ENCODE measurements at regions not wholly inside any gene's neighbourhood (a gene's known extent, or its start where the extent isn't known, plus 50 kb on each side); places are given as distances from the start of the nearest gene placed in this dataset.
"Not testable (repeated sequence)": the region's sequence is repeated elsewhere in the genome, so short reads cannot be mapped to it uniquely, and the experiment has no call there.

- intact Hi-C loops (cut with DNase I); DNase-seq; ATAC-seq (ENCODE audit: poor library complexity): not testable (repeated sequence)
Measured at GRCh38 chr12:97897881-97898280, 435.3 kb downstream of the RMST start.

DNA sequence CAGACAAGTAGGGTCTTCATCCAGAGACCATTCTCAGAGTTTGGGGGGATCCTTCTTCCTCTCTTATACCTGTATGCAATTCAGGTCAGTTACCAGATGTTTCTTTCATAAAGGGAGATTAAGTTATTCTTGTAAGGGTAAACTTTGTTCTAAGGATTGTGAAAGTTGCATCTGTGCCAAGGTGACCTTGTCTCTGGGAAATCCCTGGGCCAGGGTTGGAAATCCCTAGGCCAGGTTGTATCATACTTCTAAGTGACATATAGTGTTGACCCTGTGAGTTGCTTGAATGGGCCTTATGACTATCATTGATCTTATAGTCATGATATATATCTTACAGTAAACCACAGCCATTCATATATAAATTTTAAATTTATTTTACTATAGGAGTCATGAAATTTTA, 436.9 kb downstream of the RMST start:
- DNase-seq (no peak), ATAC-seq (ENCODE audit: poor library complexity) (no peak)
- intact Hi-C loops (cut with DNase I): no loop called here

GRCh38 chr12:97899956-97900355, 437.4 kb downstream of the RMST start:
- ATAC-seq (ENCODE audit: poor library complexity): no peak
- no peak for DNase-seq
- intact Hi-C loops (cut with DNase I): no loop called here

DNA sequence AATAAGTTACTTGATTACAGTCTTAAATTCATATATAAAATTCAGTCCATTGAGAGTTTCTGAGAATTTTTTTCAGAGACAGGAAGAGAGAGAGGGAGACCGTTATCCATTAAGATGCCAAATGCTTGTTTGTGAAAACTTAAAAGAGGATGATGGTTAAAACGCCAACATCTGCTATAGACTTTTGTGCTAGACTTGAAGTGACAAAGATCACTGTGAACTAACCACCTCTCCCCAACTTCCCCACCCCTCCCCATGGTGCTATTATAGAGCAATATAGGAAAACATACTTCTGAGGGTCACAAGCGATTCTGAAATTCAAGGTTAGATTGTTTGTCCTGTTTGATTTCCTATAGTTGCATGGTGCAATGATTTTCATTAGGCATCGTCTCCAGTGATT, 440.8 kb downstream of the RMST start:
- intact Hi-C loops (cut with DNase I): no loop called here
- ATAC-seq (ENCODE audit: poor library complexity) (no peak), DNase-seq (no peak)

- DNase-seq: no peak
- intact Hi-C loops (cut with DNase I): no loop called here
- no peak for ATAC-seq (ENCODE audit: poor library complexity)
Measured at GRCh38 chr12:97907504-97907903, 444.9 kb downstream of the RMST start.

DNA sequence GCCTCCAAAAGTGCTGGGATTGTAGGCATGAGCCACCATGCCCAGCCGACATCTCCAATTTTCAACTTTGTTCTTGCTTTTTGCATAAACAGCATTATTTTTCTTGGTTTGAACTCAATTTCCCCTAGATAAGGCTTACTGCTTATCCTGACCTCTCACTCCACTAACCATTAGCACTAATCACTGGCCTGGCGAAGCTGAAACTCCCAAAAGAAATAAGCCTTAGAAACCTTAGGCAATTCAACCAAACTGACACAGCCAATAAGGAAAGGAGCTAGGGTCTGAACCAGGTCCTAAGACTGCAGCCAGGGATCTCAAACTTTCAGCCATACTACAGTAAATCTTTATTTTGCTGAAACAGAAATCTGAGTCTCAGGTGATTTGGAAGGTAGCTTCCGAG, 448.0 kb downstream of the RMST start:
- ATAC-seq (ENCODE audit: poor library complexity) (no peak), DNase-seq (no peak)
- intact Hi-C loops (cut with DNase I): no loop called here

DNA sequence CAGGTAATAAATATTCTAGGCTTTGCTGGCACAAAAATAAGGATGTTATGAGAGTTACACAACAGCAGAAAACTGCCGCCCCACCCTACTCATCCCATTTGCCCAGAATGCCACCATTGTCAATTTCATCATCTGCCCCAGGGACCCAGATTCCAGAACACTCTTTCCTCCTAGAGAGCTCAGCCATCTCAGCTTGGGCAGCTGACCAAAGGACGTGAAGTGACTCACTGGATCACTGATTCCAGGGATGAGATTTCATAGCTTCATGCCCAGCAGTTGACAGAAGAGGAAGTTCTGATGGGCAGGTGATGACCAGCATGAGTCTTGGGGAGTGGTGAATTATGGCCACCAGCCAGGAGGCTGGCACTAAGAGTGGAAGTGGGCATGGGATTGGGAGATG, 450.3 kb downstream of the RMST start:
- no peak for ATAC-seq (ENCODE audit: poor library complexity)
- DNase-seq: peak; percentile 39
- intact Hi-C loops (cut with DNase I): no loop called here

DNA sequence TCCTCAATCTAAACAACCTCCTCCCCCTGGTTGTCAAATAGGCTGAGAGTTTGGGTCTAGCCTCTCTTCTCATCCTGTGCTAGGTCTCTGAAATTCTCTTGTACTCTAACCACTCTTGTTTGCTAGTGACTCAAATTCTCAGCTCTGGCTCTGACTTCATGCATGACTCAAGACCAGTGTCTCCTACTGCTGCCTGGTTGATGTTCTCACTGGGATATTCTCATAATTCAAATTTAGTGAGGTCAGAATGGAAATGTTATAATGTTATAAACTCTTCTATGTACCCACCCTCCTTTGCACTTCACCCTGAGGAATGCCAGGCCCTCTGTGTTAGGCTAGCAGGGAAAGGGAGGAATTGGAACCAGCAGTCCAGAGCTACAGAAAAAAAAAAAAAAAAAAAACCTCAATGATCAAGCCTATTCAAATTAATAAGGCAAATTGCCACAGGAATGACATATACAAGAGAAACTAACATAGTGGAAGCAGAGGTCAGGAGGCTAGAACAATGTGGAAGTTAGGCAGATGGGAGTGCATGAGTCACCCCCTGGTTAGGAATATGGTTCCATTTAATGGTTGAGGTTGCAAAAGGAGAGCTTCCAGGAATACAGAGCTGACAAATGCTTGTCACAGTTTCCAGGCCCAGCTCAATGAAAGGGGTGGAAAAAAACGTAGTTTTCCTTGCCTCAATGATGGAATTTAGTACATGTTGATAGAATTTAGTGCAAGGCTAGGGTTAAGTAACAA, 459.5 kb downstream of the RMST start:
- no peak for ATAC-seq (ENCODE audit: poor library complexity)
- intact Hi-C loops (cut with DNase I): no loop called here
- no peak for DNase-seq

DNA sequence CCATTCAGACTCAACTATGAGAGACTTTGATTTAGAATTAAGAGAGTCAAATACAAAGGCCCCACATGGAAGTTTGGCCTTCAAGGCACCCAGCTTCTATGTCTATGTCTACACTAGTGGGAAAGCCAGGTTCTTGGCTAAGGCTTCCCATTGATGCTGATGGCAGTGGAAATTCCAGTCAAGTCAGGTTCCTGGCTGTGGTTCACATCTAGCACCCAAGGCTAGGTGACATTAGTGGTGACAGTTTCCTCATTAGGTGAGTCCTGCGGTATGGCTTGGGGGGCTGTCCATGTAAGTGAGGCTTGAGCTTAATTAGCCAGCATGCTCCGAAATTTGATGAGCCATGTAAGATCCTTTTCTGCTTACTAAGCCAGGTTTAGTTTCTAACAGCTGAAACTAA, 460.9 kb downstream of the RMST start:
- intact Hi-C loops (cut with DNase I): no loop called here
- no peak for ATAC-seq (ENCODE audit: poor library complexity)

GRCh38 chr12:97924122-97924521, 461.5 kb downstream of the RMST start:
- intact Hi-C loops (cut with DNase I): no loop called here
- DNase-seq (no peak), ATAC-seq (ENCODE audit: poor library complexity) (no peak)

More for the DNA sequence above, 460.9 kb downstream of the RMST start:
- DNase-seq: no peak

- intact Hi-C loops (cut with DNase I): no loop called here
- ATAC-seq (ENCODE audit: poor library complexity) (no peak), DNase-seq (no peak)
Measured at GRCh38 chr12:97927977-97928376, 465.4 kb downstream of the RMST start.

GRCh38 chr12:97936165-97936564, 473.6 kb downstream of the RMST start:
- intact Hi-C loops (cut with DNase I): no loop called here
- ATAC-seq (ENCODE audit: poor library complexity): no peak
- DNase-seq: no peak

DNA sequence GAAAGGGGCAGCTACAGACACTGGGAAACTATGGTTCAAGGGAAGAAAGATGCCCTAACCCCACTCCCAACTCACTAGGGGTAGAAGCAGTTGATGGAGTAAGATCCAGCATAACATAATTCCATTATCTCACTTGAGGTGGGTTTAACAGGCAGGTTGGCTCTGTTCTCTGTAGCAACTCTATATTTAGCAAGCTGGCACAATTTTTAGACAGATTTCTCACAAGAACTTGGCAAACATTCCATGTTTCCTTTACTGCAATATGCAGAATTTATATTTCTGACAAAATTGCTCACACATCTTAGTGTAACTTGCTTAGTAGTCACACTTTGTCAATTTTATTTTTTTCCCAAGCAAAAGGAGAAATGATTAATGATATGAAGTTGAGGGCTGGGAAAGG, 475.4 kb downstream of the RMST start:
- DNase-seq (no peak), ATAC-seq (ENCODE audit: poor library complexity) (no peak)
- intact Hi-C loops (cut with DNase I): no loop called here

DNA sequence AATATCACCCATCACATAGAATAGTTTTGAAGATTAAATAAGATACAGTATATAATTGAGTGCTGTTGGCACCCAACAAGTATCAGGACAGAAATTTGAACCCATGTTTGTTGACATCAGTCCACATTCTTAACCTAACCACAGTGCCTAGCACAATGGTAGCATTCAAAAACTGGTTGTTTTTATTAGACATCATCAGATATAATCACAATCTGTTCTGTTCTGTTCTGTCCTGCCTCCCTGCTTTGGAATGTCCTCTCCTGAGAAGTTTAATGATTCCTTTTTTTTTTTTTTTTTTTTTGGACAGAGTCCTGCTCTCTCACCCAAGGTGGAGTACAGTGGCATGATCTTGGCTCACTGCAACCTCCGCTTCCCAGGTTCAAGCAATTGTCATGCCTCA, 476.6 kb downstream of the RMST start:
- ATAC-seq (ENCODE audit: poor library complexity): no peak
- no peak for DNase-seq
- intact Hi-C loops (cut with DNase I): no loop called here

DNA sequence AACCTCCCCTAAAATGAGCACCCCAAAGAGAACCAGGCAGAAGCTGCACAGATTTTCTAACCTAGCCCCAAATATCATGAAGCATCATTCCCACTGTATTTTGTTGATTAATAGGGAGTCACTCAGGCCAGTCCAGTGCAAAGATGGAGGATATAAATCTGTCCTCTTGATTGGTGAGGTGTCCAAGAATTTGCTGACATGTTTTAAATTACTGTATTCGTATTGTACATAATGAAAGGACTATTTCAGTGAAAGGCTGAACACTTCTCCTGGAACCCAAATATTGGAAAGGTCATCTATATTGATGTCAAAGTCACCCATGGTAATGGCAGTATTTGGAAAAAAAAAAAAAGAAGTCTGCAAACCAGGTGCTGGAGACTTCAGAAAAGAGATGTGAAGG, 477.5 kb downstream of the RMST start:
- ATAC-seq (ENCODE audit: poor library complexity): no peak
- no peak for DNase-seq
- intact Hi-C loops (cut with DNase I): no loop called here

DNA sequence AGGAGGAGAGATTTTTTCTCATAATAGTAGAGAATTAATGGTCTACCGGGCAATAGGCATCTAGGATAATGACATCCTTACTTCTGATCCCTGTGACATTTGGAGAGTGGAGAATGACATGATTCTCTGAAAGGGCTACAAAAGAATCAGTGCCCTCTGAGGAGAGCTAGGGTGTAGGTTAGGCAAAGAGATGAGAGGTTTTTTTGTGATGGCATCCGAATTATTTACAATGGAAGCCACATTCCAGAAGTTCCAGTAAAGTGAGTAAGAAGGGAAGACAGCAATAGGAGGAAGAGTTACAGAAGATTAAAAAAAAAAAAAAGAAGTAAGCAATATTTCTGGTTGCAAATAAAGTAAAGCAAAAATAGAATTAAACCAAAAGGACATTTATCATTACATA, 478.0 kb downstream of the RMST start:
- DNase-seq (no peak), ATAC-seq (ENCODE audit: poor library complexity) (no peak)
- intact Hi-C loops (cut with DNase I): no loop called here

GRCh38 chr12:97941686-97942354, 479.2 kb downstream of the RMST start:
- intact Hi-C loops (cut with DNase I): no loop called here

DNA sequence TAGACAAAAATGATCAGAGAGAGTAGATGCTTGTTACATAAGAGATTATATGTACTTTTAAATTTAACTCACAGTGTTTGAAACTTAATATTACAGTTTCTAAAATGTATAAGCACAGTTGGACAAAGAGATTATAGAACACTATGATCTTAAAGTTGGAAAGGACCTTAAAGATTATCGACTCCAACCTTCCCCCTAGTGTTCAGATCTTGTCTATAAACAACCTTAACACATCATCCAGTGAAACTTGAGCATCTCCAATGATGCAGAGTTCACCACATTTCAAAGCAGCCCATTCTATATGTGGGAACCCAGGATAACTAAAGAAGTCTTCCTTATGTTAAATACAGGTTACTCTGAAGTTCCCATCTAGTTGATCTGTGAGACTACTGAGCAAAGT, 480.8 kb downstream of the RMST start:
- intact Hi-C loops (cut with DNase I): no loop called here
- DNase-seq (no peak), ATAC-seq (ENCODE audit: poor library complexity) (no peak)

More at GRCh38 chr12:97941686-97942354, 479.2 kb downstream of the RMST start:
- no peak for DNase-seq
- ATAC-seq (ENCODE audit: poor library complexity): no peak

- ATAC-seq (ENCODE audit: poor library complexity): no peak
- intact Hi-C loops (cut with DNase I): no loop called here
Measured at GRCh38 chr12:97944576-97944975, 482.0 kb downstream of the RMST start.

DNA sequence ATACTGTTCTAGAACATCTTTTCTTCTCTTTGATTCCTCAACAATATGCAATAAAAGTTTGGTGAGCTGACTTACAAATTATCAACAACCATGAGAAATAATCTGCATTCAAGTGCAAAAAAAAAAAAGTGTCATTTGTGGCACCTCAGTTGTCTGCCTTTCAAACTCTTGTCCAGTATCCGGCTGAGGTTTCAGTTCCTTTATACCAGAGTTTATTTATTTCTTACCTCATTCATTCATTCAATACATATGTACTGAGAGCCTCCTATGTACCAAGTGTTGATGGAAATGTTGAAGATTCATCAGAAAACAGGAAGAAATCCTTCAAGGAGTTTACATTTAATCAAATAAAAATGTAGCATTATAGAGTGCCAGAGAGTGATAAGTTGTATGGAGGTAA, 484.1 kb downstream of the RMST start:
- intact Hi-C loops (cut with DNase I): no loop called here

More at GRCh38 chr12:97944576-97944975, 482.0 kb downstream of the RMST start:
- no peak for DNase-seq

DNA sequence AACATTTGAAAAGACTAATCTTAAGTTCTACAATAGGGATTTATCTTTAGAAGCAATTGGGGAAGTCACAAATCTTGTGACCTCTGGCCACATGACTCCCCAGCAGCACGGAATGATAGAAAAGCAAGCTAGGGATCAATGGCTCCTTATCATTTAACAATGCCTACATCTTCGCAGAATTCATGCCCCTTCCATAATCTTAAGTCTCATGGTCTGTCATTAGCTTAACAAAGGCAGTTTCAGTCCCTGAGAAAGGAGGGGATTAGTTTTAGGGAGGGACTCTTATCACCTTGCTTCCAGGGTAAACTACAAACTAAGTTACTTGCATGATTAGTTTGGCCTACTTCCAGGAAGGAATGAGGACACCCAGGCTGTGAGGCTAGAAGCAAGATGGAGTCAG, 486.0 kb downstream of the RMST start:
- intact Hi-C loops (cut with DNase I): no loop called here
- ATAC-seq (ENCODE audit: poor library complexity) (no peak), DNase-seq (no peak)

More for the DNA sequence above, 484.1 kb downstream of the RMST start:
- DNase-seq (no peak), ATAC-seq (ENCODE audit: poor library complexity) (no peak)
